Stomach (tissue), 4 donors: ENCODE measurements at regions not wholly inside any gene's neighbourhood (a gene's known extent, or its start where the extent isn't known, plus 50 kb on each side); places are given as distances from the start of the nearest gene placed in this dataset.

Experiments used
- CTCF ChIP-seq, 7 experiments: fragments of 450-650 bp in 4 of 7; fragments of 200-600 bp in 3 of 7; sonication (generic) in 3 of 7; IDR thresholded peaks; one replicate each; pipeline ENCODE4 v1.5.1; 2016 to 2019; ENCODE audit warnings: antibody characterized with exemption in 7 of 7, control low read depth in 2 of 7, mild to moderate bottlenecking in 1 of 7
- POLR2A ChIP-seq, 4 donors: fragments of 450-650 bp; IDR thresholded peaks; one replicate each; pipeline ENCODE4 v1.6.1; 2016; ENCODE audit warnings: antibody characterized with exemption in 4 of 4, control low read depth in 2 of 4, mild to moderate bottlenecking in 1 of 4, moderate library complexity in 1 of 4
- POLR2AphosphoS5 ChIP-seq, 3 donors: sonication (generic); formaldehyde crosslinking; IDR thresholded peaks; one replicate each; pipeline ENCODE4 v1.6.1; 2016; ENCODE audit warnings: antibody characterized with exemption in 3 of 3

- no peak for TF ChIP-seq POLR2A (IDR thresholded peaks at IDR 0.05)
- TF ChIP-seq CTCF (IDR thresholded peaks at IDR 0.05) = no peak
- TF ChIP-seq POLR2AphosphoS5 (IDR thresholded peaks at IDR 0.05) = no peak
Observed at GRCh38 chr19:32189956-32190706, 155.3 kb upstream of the ZNF507 start.
